HEK293T (cell line): ENCODE measurements at regions not wholly inside any gene's neighbourhood (a gene's known extent, or its start where the extent isn't known, plus 50 kb on each side); places are given as distances from the start of the nearest gene placed in this dataset.

Experiments
- ARNT ChIP-seq: fragments of 450-650 bp; IDR thresholded peaks from 2 replicates; pipeline ENCODE4 v1.6.1; 2017; ENCODE audit warnings: mild to moderate bottlenecking
- BHLHE40 ChIP-seq: fragments of 450-650 bp; IDR thresholded peaks from 2 replicates; pipeline ENCODE4 v1.6.1; 2016; ENCODE audit warnings: mild to moderate bottlenecking, moderate library complexity, borderline replicate concordance
- FOXA1 ChIP-seq: fragments of 450-650 bp; IDR thresholded peaks from 2 replicates; pipeline ENCODE4 v1.6.1; 2016; ENCODE audit warnings: mild to moderate bottlenecking
- FOXK2 ChIP-seq: fragments of 450-650 bp; IDR thresholded peaks from 2 replicates; pipeline ENCODE4 v1.6.1; 2016; ENCODE audit warnings: mild to moderate bottlenecking
- FOXM1 ChIP-seq: fragments of 450-650 bp; IDR thresholded peaks from 2 replicates; pipeline ENCODE4 v1.6.1; 2017; ENCODE audit warnings: mild to moderate bottlenecking, borderline replicate concordance
- L3MBTL2 ChIP-seq: fragments of 450-650 bp; conservative IDR thresholded peaks from 2 replicates; pipeline ENCODE4 v1.6.1; 2016; ENCODE audit warnings: mild to moderate bottlenecking
- LEF1 ChIP-seq: fragments of 450-650 bp; IDR thresholded peaks from 2 replicates; pipeline ENCODE4 v1.6.1; 2017; ENCODE audit warnings: mild to moderate bottlenecking, borderline replicate concordance
- SP1 ChIP-seq: fragments of 450-650 bp; IDR thresholded peaks from 2 replicates; pipeline ENCODE4 v1.6.1; 2017
- SUZ12 ChIP-seq: fragments of 450-650 bp; IDR thresholded peaks from 2 replicates; pipeline ENCODE4 v1.6.1; 2016; ENCODE audit warnings: mild to moderate bottlenecking
- TARDBP ChIP-seq: fragments of 450-650 bp; IDR thresholded peaks from 2 replicates; pipeline ENCODE4 v1.6.1; 2016
- ZNF384 ChIP-seq: fragments of 450-650 bp; IDR thresholded peaks from 2 replicates; pipeline ENCODE4 v1.6.1; 2016

- TF ChIP-seq SUZ12 (no peak), BHLHE40 (no peak), TARDBP (no peak), SP1 (no peak), LEF1 (no peak), ZNF384 (no peak), ARNT (no peak), FOXM1 (no peak), L3MBTL2 (no peak), FOXA1 (no peak), FOXK2 (no peak)
Measured at GRCh38 chr3:84820126-84820525, 138.7 kb upstream of the CADM2 start.
